Colonic mucosa (tissue), 4 donors: ENCODE measurements at regions not wholly inside any gene's neighbourhood (a gene's known extent, or its start where the extent isn't known, plus 50 kb on each side); places are given as distances from the start of the nearest gene placed in this dataset.

Source experiments
- DNase-seq: peaks from one replicate; pipeline ENCODE4 v3.0.0-alpha.2; 2020
- H3K27ac ChIP-seq: fragments of 200-600 bp; one replicate; pipeline ENCODE4 v1.8.0; 2021
- H3K27me3 ChIP-seq: fragments of 200-600 bp; one replicate; pipeline ENCODE4 v1.8.0; 2021
- H3K36me3 ChIP-seq: fragments of 200-600 bp; one replicate; pipeline ENCODE4 v1.8.0; 2021
- H3K4me1 ChIP-seq: fragments of 200-600 bp; one replicate; pipeline ENCODE4 v1.8.0; 2021; ENCODE audit warnings: mild to moderate bottlenecking
- H3K4me3 ChIP-seq: fragments of 200-600 bp; one replicate; pipeline ENCODE4 v1.8.0; 2021
- H3K9ac ChIP-seq, 2 donors: one replicate each; pipeline ENCODE4 v1.7.0; 2013; ENCODE audit warnings: control low read depth in 2 of 2, low read depth in 2 of 2, low read length in 2 of 2
- H3K9me3 ChIP-seq: fragments of 200-600 bp; one replicate; pipeline ENCODE4 v1.8.0; 2021
- CTCF ChIP-seq: fragments of 200-600 bp; IDR thresholded peaks from one replicate; pipeline ENCODE4 v1.8.0; 2022; ENCODE audit warnings: antibody characterized with exemption, mild to moderate bottlenecking
- intact Hi-C: fragments of 100-400 bp; cut with DNase I; formaldehyde crosslinking; loops from one replicate; pipeline ENCODE4 v1.14.1; 2022
- donor health status: healthy.
- donor health status: DM: no; HTN: no; CAD: no.
- donor health status: DM: no; HTN: no; CAD: no.

GRCh38 chr6:51535327-51535726 is 552.1 kb downstream of the PKHD1 start:
- no peaks in the 10 kb centered on the region for H3K36me3 ChIP-seq
- no peaks in the 10 kb centered on the region for H3K9me3 ChIP-seq
- H3K4me3 ChIP-seq = no peak overlapping the region
- H3K27ac ChIP-seq = no peak overlapping the region
- no peaks in the 10 kb centered on the region for H3K4me1 ChIP-seq
- no peak for TF ChIP-seq CTCF
- no peaks in the 10 kb centered on the region for H3K27me3 ChIP-seq
- no peak for DNase-seq
- intact Hi-C loops = no loop called here
- H3K9ac ChIP-seq = no peak overlapping the region

- no peak overlapping the region for H3K9ac ChIP-seq
- no peaks in the 10 kb centered on the region for H3K9me3 ChIP-seq
- intact Hi-C loops = no loop called here
- no peak overlapping the region for H3K4me3 ChIP-seq
- H3K36me3 ChIP-seq = no peaks in the 10 kb centered on the region
- no peak overlapping the region for H3K27ac ChIP-seq
- no peak for TF ChIP-seq CTCF
- H3K4me1 ChIP-seq = no peaks in the 10 kb centered on the region
- H3K27me3 ChIP-seq = no peaks in the 10 kb centered on the region
- DNase-seq = no peak
Measured at GRCh38 chr6:51536728-51537127, 550.7 kb downstream of the PKHD1 start.

GRCh38 chr6:51541847-51542246 is 545.6 kb downstream of the PKHD1 start:
- intact Hi-C loops = no loop called here
- Histone ChIP-seq H3K27ac (no peak overlapping the region), H3K4me1 (no peaks in the 10 kb centered on the region), H3K36me3 (no peaks in the 10 kb centered on the region), H3K4me3 (no peak overlapping the region), H3K9ac (no peak overlapping the region), H3K27me3 (no peaks in the 10 kb centered on the region), H3K9me3 (no peaks in the 10 kb centered on the region)
- DNase-seq = no peak
- no peak for TF ChIP-seq CTCF

GRCh38 chr6:51542475-51542874 is 544.9 kb downstream of the PKHD1 start:
- no peak for TF ChIP-seq CTCF

GRCh38 chr6:51550243-51550642 is 537.2 kb downstream of the PKHD1 start:
- Histone ChIP-seq H3K27ac (no peak overlapping the region), H3K36me3 (no peaks in the 10 kb centered on the region), H3K4me1 (no peaks in the 10 kb centered on the region), H3K27me3 (no peaks in the 10 kb centered on the region), H3K9me3 (no peaks in the 10 kb centered on the region), H3K4me3 (no peak overlapping the region), H3K9ac (no peak overlapping the region)
- no peak for DNase-seq
- TF ChIP-seq CTCF = no peak
- intact Hi-C loops = no loop called here

More at GRCh38 chr6:51542475-51542874, 544.9 kb downstream of the PKHD1 start:
- intact Hi-C loops = no loop called here
- Histone ChIP-seq H3K27ac (no peak overlapping the region), H3K4me1 (no peaks in the 10 kb centered on the region), H3K36me3 (no peaks in the 10 kb centered on the region), H3K27me3 (no peaks in the 10 kb centered on the region), H3K9me3 (no peaks in the 10 kb centered on the region), H3K9ac (no peak overlapping the region), H3K4me3 (no peak overlapping the region)
- DNase-seq = no peak

- DNase-seq = no peak
Measured at GRCh38 chr6:51552435-51552834, 535.0 kb downstream of the PKHD1 start.

More at GRCh38 chr6:51552435-51552834, 535.0 kb downstream of the PKHD1 start:
- Histone ChIP-seq H3K9me3 (no peaks in the 10 kb centered on the region), H3K4me3 (no peak overlapping the region), H3K36me3 (no peaks in the 10 kb centered on the region), H3K27me3 (no peaks in the 10 kb centered on the region), H3K4me1 (no peaks in the 10 kb centered on the region), H3K27ac (no peak overlapping the region), H3K9ac (no peak overlapping the region)
- no peak for TF ChIP-seq CTCF
- intact Hi-C loops = no loop called here
